ENCODE measurements at regions not wholly inside any gene's neighbourhood (a gene's known extent, or its start where the extent isn't known, plus 50 kb on each side); places are given as distances from the start of the nearest gene placed in this dataset.

DNA sequence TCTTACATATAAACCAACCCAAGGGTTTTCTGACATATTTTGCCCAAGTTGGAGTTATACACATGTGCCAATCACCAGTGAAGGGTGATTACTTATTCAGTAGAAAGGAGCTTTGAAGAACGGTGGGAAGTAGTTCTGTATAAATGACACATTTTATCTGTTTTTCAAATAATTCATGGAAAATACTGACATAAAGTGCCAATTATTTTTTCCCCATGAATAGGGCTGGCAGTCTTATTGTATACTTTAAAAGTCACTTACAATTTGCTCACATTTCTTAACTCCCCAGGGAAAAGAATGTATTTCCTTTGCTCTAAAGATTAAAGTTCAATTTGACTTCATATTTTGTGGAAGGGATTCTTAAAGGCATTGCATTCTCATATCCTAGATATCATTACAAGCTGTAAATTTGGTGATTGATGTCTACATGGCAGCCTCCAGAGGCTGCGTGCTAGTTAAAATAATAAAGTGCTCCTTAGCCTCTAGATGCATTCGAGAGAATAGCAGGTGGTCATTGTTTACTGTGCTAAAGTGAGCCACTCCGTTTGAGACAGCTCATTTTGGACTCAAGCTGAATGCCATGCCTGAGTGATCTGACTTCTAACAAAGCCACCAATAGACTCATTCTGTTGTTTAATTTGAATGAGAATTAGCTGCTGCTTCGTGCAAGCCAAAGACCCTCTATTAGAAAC is 148.8 kb upstream of the NRP1 start:
- TF ChIP-seq, protein P1, sequence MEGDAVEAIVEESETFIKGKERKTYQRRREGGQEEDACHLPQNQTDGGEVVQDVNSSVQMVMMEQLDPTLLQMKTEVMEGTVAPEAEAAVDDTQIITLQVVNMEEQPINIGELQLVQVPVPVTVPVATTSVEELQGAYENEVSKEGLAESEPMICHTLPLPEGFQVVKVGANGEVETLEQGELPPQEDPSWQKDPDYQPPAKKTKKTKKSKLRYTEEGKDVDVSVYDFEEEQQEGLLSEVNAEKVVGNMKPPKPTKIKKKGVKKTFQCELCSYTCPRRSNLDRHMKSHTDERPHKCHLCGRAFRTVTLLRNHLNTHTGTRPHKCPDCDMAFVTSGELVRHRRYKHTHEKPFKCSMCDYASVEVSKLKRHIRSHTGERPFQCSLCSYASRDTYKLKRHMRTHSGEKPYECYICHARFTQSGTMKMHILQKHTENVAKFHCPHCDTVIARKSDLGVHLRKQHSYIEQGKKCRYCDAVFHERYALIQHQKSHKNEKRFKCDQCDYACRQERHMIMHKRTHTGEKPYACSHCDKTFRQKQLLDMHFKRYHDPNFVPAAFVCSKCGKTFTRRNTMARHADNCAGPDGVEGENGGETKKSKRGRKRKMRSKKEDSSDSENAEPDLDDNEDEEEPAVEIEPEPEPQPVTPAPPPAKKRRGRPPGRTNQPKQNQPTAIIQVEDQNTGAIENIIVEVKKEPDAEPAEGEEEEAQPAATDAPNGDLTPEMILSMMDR (IDR thresholded peaks at IDR 0.05) = no peak
- no peak for TF ChIP-seq ZFX (IDR thresholded peaks at IDR 0.05; ENCODE audit: borderline replicate concordance)
